HG02885 (cell line): ENCODE measurements at regions not wholly inside any gene's neighbourhood (a gene's known extent, or its start where the extent isn't known, plus 50 kb on each side); places are given as distances from the start of the nearest gene placed in this dataset.

ENCODE experiments used
- ATAC-seq: cut with Tn5 transposase; IDR thresholded peaks from one replicate; pipeline ENCODE4 v1.9.1; 2021; ENCODE audit warnings: mild to moderate bottlenecking; ENCODE audit not compliant: unreplicated experiment, poor library complexity

DNA sequence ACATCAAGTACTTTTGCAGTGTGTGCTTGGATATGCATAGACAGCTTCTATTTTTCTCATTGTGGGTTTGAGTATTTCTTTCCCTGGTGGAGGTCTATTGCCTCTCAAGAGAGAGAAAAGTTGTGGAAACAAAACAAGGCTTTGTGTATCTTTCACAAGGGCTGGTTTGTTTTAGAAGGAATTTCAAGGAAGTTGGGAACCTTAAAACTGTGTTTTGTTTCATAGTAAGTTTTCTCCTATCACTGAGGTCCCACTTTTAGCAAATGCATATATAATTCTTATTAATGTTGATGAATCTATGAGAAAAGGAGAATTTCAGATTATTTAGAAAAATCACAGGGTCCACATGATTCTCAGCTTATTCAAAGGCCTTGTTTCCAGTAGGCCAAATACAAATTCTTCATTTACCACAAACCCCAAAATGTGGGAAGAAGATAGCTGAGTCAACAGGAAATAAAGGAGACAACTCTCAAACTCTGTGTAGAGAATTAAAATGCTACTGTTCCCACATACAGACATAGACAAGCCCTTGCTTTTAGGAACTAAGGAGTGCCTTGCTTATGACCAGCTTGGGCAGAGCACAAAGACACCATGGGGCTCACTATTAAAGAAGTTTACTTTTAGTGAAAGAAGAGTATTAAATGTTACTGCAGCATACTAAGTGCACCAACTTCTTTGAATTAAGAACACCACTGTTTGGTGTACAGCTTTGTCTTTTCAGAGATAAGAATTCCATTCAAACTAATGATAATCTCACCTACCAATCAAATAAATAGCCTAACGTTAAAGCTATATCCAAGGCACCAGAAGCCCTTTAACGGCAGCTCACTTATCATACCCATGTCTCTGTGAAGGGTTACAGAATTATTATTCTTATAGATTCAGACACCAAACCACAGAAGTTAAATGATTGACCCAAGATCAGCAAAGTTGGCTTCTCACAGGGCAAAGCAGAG lies 177.4 kb upstream of the LEF1 start:
- no peak for ATAC-seq

GRCh38 chr4:108342325-108342970 lies 173.7 kb upstream of the LEF1 start:
- ATAC-seq = no peak

GRCh38 chr4:108337923-108338322 lies 169.2 kb upstream of the LEF1 start:
- ATAC-seq = no peak

DNA sequence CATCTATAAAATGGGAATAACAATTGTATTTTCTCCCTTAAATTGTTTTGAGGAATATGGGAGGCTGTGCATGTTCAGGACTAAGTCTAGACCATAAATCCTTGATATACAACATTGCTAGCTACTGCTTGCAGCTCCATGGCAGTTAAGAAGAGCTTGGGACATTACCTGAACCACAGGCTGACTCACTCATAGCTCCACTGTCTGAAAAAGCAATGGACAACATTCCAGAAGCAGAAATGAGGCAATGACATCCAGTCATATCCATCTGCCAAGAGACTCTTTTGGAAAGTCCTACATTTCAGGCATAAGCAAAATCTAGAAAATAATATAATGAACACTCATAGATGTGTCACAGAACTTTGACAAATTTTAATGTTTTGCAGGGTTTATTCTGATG lies 167.3 kb upstream of the LEF1 start:
- ATAC-seq = no peak

- ATAC-seq = no peak
These were observed 166.3 kb upstream of the LEF1 start for GRCh38 chr4:108335081-108335480.

DNA sequence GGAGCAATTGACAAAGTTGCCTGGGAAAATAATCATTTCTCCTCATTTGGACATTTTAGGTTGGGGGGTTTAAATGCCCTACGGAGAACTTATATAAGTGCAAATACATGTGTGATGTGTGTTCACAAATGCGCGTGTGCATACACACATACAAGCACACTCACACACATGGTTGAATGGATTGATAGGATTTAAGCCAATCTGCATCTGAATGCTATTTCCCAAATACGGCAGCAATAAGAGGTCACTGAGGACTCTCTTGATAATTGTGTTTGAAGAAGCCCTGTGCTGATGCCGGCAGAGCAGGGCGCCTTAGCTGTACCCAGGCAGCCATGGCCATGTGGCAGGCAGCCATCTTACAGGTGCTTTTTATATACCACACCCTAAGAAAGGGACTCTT lies 165.3 kb upstream of the LEF1 start:
- ATAC-seq = no peak

DNA sequence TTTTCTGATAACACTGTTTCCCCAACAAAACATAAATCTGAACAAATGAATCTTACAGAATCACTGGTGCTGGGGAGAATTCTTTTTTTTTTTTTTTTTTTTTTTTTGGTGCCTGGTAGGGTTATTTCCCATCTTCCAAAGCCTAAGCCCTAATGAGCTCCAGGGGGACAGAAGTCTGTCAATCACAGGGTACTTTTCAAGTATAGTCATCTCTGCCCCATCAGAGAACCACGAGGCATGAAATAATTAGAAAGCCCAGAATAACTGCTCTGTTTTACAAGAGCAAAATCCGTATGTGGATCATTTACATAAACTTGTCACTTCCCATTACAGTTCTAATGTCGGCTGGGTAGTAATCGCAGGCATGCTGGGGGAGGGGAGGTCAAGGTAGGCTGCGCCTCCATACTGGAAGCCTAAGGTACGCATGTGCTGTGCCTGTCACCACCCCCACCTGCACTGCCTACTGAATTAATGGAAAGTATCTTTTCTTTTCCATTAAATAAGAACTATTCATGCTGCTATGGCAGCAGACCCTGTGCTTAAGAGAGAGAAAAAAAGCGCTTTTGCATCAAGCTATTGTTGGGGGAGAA lies 164.7 kb upstream of the LEF1 start:
- ATAC-seq = no peak

GRCh38 chr4:108331905-108332632 lies 163.3 kb upstream of the LEF1 start:
- ATAC-seq = no peak

DNA sequence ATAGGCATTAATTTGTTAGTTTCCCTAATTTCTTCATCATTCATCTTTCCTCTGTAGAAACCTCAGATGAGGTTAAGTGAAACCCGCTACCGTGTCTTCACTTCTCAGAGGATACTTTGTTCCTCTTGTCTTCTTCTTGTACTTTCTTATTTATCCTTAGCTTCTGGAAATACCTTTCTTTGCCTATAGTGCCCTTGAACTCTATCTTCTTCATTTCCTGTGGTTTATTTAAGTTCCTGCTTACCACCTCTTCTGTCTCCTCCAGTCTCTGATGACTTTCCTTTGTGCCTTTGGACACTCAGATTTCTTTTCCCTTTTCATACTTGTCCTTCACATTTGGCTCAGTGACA lies 159.6 kb upstream of the LEF1 start:
- ATAC-seq = no peak

DNA sequence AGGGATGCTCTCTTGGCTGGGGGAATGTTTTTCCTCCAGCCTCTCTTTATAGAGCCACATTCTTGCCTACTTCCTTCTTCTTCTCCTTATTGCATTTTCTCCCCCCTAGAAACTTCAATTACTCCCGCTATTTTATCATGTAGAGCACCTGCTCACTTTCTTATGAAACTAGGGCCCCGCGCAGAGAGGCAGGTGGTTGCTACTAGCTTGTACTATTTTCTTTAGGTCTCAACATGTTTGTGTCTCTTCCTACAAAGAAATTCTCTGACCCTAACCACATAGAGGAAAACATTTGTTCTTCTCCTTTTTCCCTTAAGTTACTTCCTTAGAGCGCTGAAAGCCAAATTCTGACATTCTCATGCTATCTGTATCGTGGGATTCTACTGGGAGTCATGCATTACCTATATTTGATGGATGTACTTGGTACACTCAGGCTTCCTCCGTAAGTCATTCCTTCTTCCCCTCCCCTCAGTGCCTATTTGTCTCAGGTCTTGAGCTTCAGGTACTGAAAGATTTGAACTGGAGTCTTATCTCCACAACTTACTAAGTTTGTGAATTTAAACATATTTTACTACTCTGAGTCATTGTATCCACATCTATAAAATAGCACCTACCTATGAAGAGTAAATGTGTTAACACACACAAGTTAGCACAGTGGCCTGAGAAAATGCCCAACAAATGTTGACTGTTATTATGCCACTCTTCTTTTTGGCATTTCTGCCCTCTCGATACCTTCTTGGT lies 159.1 kb upstream of the LEF1 start:
- no peak for ATAC-seq

- no peak for ATAC-seq
These were observed 156.8 kb upstream of the LEF1 start for GRCh38 chr4:108325561-108325960.

DNA sequence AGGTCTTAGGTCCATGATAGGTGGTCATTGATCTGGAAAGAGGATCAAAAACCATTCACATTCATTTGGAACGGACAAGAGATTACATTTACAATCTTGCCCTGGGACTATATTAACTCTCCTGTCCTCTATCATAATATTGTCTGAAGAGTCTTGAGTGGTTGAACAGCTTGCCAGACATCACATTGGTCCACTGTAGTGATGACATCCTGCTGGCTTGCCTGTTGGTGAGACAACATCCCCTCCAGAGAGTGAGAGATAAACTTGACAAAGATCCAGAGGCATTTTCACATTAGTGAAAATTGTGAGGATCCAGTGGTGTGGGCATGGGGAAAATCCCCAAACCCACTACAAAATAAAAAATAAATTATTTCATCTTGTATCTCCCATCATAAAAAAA lies 155.7 kb upstream of the LEF1 start:
- no peak for ATAC-seq

GRCh38 chr4:108322497-108322896 lies 153.8 kb upstream of the LEF1 start:
- ATAC-seq = no peak

- ATAC-seq = no peak
These were observed 151.3 kb upstream of the LEF1 start for GRCh38 chr4:108320061-108320460.

GRCh38 chr4:108317377-108317776 lies 148.6 kb upstream of the LEF1 start:
- no peak for ATAC-seq

GRCh38 chr4:108315694-108316093 lies 147.0 kb upstream of the LEF1 start:
- ATAC-seq = no peak

- no peak for ATAC-seq
These were observed 146.3 kb upstream of the LEF1 start for GRCh38 chr4:108314900-108315589.

GRCh38 chr4:108313546-108314339 lies 145.0 kb upstream of the LEF1 start:
- no peak for ATAC-seq

- no peak for ATAC-seq
These were observed 142.6 kb upstream of the LEF1 start for GRCh38 chr4:108311313-108311712.
